GM19238 (cell line): ENCODE measurements at regions not wholly inside any gene's neighbourhood (a gene's known extent, or its start where the extent isn't known, plus 50 kb on each side); places are given as distances from the start of the nearest gene placed in this dataset.

ENCODE experiments used
- DNase-seq: peaks from one replicate; pipeline ENCODE4 v3.0.0; 2011; ENCODE audit warnings: low spot score; ENCODE audit not compliant: insufficient read length

DNA sequence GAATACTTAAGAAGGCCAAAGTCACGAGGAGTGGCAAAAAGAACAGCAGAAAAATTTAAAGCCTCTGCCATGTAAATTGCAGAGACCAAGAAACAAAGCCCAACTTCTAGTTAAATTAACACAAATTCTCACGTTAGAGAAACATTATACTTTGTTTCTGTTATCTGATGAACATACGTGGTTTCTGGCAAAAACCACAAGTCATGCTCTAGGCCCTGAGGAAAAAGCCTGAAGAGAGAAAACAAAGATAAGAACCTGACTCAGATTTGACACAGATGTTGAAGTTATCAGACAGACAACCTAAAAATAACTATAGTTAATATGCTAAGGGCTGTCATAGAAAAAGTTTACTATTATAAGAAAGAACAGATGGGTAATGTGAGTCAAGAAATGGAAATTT lies 149.1 kb upstream of the PCDH10 start:
- DNase-seq = no peak

DNA sequence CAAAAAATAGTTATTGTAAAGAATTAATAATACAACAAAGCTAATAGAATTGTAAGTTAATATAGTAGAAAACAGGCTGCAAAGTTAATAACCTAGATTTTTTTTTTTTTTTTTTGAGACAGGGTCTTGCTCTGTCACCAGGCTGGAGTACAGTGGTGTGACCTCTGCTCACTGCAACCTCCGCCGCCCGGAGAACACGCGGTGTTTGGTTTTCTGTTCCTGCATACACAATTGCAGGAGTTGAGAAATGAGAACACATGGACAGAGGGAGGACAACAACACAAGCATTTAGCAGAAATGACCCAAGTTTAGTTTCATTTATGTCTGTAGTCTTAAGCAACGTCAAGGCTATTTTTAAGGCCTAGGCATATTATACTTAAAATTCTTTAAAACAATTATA lies 145.9 kb upstream of the PCDH10 start:
- no peak for DNase-seq

DNA sequence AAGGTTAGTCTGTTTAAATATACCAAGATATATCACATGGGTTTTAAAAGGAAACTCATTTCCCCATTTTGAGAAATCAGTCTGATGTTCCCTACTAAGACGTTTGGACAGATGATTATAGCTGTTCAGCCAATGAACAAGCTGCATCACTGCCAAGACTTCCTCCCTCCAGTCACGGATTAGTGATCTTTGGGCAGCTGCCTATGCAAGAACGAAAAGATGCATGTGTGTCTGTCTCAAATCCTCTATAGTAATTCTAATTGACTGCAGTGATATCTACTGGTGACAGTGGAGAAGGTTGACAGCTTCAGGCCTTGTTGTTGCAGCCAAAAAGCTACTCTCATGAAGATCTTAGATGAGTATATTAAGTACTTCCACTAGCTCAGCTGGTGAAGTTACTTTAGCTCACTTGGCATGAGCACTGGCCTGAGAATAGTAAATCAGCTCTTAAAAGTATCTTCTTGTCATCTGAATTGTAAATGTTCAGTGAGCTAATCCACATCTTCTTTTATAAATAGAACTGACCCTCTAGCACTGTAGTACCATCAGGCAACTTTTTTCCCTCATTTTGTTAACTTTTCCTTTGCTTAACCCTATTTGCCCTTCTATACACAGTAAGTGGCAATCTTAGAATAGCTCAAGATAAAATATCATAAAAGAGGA lies 134.5 kb upstream of the PCDH10 start:
- no peak for DNase-seq

- no peak for DNase-seq
These were observed 103.8 kb upstream of the PCDH10 start for GRCh38 chr4:133045288-133045687.

- DNase-seq = no peak
These were observed 102.9 kb upstream of the PCDH10 start for GRCh38 chr4:133046156-133046555.

DNA sequence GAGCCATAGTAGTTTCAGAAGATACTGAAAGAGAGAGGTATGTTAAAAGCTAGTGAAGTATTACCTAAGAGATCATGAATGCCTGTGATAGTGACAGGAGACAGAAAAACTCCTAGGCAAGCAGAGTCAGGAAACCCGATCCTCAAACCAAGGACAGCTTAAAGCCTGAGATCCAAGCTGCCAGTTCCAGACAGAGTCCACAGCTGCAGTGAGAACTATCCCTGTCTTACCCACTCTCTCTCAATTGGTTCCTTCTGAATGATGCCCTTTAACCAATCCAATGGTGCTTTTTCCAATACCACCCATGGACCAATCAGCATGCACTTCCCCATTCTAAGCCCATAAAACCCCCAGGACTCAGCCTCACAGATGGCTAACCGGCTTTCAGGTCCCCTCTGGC lies 90.4 kb upstream of the PCDH10 start:
- DNase-seq = no peak

GRCh38 chr4:133059117-133059516 lies 90.0 kb upstream of the PCDH10 start:
- no peak for DNase-seq

DNA sequence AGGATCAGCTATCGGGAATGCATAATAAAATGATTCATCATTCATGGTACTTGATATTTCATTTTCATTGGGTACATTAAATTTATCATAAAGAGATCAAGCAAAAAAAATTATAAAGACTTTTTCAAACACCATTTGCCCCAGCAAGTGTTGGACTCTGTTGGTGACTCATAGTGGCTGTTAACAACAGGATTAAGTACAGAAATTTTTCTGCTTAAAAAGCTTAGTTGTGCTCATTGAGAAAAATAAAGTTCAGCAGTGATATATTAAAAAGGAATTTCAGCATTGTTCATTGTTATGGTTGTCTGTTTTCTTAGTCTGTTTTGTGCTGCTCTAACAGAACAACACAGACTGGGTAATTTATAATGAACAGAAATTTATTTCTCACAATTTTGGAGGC lies 86.2 kb upstream of the PCDH10 start:
- no peak for DNase-seq

GRCh38 chr4:133068083-133068482 lies 81.0 kb upstream of the PCDH10 start:
- DNase-seq = no peak

DNA sequence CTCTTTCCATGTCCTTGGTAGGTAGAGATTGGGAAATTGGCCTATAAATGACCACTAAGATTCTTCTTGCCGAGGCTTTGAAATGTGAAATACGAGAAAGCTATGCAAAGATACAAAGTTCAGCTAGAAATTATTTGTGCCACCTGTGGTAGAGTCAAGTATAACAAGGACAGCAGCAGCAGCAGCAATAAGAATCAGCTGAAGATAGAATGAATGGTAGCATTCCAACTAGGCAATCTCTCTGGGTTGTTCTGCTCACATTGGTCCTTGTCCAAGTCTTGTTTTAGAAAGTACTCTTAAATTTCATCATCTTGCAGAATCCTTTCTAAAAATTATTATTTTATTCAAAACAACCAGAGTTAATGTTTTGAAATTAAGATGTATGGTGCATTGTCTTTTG lies 67.8 kb upstream of the PCDH10 start:
- no peak for DNase-seq

GRCh38 chr4:133084421-133084820 lies 64.7 kb upstream of the PCDH10 start:
- no peak for DNase-seq

DNA sequence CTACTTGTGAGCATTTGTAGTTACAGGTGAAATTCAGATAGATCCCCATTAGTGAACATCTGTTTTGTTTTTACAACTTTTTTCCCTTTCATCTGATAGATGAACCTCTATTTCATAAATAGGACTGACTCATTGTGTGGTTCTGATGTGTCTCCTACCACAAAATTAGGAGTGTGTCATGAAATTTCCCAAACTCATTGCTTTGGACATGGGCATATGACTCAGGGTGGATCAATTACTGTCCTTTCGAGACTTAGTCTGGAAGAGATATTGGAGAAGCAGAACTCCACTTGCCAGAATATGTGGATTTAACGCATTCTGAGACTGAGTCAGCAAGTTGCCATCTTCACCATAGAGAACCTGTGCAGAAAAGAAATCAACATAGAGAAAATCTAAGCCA lies 53.5 kb upstream of the PCDH10 start:
- no peak for DNase-seq

DNA sequence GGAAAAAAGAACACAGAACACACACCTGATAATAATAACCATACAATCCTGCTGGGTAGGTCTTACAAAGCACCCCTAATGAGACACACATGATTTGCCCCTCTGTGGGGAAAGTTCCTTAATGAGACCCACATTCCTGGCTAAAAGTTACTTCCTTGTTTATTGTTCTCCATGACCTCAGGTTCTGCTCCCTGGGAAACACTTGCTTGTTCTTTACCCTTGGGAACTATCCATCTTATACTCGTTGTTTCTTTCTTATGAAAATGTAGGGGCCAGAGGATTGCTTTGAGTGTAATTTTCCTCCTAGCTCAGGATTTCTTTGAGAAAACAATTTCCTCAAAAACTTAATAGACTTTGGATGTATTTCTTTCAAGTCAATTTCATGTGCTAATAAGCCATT lies 52.1 kb upstream of the PCDH10 start:
- no peak for DNase-seq
